Epithelial cell of prostate (primary cell): ENCODE measurements at regions not wholly inside any gene's neighbourhood (a gene's known extent, or its start where the extent isn't known, plus 50 kb on each side); places are given as distances from the start of the nearest gene placed in this dataset.

Experiments used
- DNase-seq: peaks from one replicate; pipeline ENCODE4 v3.0.0-alpha.2; 2011; ENCODE audit warnings: low read depth, low spot score
- H3K27ac ChIP-seq: fragments of 450-650 bp; 2 replicates; pipeline ENCODE4 v1.5.1; 2017; ENCODE audit warnings: mild to moderate bottlenecking

DNA sequence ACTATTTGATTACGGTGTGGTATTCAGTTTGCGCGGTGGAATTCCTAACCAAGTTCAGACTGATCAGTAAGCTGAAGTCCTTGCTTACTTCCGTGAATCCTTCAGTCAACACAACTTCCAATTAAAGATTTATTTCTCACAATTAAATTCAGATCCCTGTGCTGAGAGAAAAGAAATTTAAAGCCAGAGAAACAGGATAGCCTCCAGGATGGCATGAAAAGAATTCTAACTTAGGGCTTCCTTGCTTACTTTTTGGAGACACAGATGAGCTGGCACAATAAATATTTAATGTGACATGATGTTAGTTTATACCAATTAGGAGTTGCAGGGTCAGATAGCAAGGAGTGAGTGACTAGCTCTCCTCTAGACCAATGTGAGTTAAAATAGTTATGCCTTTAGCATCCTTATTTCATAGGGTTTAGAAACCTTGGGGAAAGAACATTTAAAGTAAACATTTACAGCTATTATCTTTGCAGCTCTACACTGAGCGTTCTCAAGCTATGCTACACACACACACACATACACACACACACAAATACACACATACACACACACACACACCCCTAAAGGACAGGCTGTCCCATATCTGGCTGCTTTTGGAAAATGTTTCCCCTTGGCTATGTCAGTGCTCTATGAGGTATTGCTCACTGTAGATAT is 151.0 kb downstream of the TRIB2 start:
- DNase-seq, result no peak
- no peak overlapping the region for H3K27ac ChIP-seq

DNA sequence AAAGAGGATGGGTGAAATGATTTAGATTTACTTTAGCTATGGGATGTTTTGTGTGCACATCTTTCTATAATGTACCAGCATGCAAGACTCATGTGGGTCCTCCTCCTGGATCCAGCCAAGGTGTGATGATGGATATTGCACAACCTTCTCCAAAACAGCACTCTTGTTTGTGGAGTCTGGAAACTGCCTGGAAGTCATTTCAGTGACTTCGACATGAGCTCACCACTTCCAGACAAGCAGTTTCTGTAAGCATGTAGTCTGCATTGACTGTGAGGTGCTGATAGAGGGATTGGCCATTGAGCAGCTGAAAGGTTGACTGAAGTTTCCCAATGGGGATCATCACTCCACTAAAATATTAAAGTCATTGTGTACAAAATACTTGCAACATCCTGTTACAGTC is 154.0 kb downstream of the TRIB2 start:
- no peak for DNase-seq

DNA sequence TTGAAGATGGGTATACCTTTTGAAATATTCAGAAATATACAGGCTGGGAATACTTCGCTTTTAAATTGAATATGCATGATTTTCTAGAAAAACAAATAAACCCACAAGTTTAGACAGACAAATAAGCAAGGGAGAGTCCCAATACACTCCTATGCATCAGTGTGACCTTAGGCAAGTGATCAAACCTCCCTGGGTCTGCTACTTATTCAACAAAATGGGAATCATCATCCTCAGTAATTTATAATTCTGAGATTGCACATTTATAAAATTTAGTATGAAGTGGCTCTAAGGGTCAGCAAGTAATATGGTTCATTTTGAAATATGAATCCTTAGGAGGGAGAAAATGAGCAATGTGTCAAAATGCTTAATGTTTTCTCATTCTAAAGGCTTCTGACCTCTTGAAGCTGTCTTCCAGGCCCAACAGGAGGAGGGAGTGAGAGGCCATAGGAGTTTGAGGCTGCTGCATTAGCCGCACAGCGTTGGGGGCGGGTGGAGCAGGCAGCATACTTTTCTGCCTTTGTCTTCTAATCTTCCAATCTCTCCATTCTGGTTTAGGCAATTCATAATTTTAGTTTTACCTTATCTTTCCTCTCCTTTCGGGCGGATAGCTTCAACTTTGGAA is 155.1 kb downstream of the TRIB2 start:
- DNase-seq, result no peak
- H3K27ac ChIP-seq, result no peak overlapping the region

More for the DNA sequence above, 154.0 kb downstream of the TRIB2 start:
- H3K27ac ChIP-seq, result no peak overlapping the region

DNA sequence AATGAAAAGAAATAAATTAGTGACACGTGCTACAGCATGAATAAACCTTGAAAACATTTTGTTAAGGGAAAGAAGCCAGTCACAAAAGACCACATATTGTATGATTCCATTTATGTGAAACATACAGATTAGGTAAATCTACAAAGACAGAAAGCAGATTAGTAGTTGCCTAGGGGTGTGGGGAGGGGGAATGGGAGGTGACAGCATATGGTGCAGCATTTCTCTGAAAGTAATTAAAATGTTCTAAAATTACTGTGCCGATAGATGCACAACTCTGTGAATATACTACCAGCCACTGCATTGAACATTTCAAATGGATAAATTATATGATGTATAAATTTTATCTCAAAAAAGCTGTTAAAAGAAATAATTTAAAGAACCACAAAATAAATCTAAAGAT is 161.0 kb downstream of the TRIB2 start:
- no peak for DNase-seq
- no peak overlapping the region for H3K27ac ChIP-seq

DNA sequence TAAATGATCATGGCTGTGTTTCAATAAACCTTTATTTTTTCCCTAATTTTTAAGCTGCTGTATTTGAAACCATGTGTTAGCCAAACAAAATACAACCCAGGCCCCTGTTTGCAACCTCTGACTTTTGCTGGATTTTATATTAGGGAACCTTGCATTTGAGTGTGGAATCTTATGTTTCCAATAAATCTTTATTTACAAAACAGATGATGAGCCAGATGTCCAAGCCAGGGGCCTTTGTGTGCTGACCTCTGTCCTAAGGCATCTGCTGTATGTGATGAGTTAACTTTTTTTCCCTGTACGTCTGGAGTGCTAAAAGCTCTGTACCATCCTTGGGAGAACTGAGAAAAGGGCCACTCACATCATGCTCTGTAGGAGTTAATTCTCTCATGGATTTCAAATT is 162.9 kb downstream of the TRIB2 start:
- DNase-seq, result no peak
- no peak overlapping the region for H3K27ac ChIP-seq

DNA sequence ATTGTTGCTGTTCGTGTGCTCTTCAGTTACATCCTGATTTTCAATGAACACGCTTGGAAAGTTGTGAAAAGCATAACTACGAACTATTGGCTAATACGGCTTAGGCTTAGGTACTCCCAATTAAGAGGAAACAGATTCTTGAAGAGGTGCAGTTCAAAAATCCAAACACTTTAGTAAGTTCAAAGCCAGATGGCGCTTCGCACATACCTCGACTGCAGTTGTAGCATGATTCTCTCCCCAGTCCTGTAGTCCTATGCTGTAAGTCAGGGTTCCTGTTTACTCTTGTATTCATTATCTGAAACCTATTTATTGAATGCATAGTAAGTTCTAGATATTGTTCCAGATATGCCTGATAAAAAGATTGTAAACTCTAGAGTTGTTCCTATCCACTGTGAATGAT is 165.2 kb downstream of the TRIB2 start:
- DNase-seq, result no peak
- H3K27ac ChIP-seq, result no peak overlapping the region

DNA sequence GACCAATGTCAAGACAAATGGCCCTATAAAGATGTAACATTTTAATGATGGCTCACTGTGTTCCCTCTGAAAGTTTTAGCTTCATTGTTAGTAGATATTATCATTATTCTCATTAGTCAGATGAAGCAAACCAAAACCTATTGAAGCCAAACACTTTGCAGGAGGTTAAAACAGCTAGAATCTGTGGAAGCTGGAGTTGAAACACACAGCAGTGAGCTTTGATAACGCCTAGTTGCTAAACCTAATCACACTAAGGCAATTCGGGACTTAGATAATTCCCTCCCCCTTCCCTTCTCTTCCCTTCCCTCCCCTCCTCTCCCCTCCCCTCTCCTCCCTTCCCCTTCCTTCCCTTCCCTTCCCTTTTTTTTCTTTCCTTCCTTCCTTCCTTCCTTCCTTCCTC is 165.7 kb downstream of the TRIB2 start:
- no peak for DNase-seq
- no peak overlapping the region for H3K27ac ChIP-seq

DNA sequence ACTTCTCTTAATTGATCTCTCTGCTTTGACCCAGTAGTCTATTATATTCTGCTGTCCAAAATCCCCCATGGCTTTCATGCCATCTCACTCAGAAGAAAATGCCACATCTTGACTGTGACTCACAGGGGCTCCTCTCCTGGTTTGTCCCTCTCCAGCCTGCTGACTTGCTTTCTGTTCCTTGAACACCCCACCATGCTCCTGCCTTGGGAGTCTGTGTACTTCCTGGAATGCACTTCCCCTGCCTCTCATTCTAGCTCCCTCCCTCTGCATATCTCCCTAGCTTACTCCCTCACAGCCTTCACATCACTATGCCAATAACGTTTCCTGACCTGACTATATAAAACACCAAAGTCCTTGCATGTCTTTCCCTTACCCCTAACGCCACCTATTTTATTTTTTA is 167.2 kb downstream of the TRIB2 start:
- no peak for DNase-seq
- no peak overlapping the region for H3K27ac ChIP-seq

DNA sequence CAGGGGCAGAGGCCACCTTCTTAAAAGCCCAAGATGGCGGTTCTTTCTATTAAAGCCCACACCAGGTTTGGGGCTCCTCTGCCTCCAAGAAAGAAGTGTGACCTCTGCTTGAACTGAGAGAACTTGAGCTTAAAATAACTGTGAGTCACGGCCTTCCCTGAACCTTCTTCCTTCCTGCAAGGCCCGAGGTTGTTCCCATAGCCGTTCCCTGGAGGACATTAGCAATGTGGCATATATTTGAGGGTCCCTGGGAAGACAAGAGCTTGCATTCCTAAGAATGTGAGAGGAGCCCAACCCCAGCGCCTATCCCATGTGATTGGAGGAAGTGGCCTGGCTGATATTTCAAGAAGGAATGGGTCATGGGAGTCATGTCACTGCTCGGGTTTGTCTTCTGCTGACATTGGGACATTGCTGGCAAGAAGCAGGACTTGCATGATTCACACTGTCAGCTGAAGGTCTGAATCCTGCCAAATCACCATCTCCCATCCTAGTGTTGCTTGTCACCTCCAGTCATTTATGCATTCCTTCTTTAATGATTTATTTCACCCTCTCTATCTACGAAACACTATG is 168.1 kb downstream of the TRIB2 start:
- no peak for DNase-seq
- no peak overlapping the region for H3K27ac ChIP-seq

DNA sequence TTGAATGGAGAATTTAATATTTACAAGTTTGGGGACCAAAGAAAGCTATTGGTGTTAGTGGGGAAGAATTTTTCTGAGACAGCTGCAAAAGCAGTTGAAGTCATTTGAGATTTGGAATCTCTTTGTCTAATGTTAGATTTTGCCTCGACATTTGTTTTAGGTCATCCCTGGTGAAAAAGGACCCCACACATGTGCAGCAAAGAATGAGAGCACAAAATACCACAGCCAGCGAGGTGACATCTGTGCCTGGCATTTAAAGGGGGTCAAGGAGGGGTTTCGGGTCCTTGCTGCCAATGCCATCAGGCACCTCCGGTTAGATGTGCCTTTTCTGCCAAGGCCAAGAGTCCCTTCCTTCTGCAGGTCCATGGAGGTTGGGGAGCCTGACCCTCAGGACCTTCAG is 173.3 kb downstream of the TRIB2 start:
- no peak overlapping the region for H3K27ac ChIP-seq
- DNase-seq, result no peak

DNA sequence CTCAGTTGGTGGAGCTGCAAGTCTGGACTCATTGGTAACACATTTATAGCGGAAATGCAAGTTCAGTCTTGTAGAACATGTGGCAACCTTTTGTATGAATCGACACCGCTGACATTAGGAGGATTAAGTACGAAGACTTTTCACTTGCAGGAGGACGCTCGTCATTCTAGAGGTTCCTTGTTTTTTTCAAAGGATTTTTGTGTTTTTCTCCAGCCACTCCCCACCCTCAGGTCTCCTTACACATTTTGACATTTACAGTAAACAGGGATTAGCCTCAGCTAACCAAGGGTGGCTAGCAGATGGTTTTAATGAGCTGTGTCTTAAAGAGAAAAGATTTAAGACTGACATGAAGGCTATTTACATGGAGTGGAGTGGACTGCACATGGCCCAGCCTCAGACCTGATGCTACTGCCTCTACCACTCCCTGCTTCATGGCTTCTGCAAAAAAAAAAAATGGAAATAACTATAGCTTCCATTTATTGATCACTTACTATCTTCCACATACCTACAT is 173.8 kb downstream of the TRIB2 start:
- H3K27ac ChIP-seq, result no peak overlapping the region
- no peak for DNase-seq

DNA sequence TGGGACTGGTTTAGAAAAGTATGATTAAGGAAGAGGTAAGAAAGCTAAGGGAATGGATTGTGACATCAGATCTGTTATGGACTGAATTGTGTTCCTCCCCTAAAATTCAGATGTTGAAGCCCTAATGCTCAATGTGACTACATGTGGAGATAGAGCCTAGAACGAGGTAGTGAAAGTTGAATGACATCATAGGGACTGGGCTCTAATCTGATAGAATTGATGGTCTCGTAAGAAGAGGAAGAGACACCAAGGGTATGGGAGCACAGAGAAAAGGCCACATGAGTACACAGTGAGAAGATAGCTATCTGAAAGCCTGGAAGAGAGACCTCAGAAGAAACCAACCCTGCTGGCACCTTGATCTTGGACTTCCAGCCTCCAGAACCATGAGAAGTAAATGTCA is 178.3 kb downstream of the TRIB2 start:
- DNase-seq, result no peak
- no peak overlapping the region for H3K27ac ChIP-seq

DNA sequence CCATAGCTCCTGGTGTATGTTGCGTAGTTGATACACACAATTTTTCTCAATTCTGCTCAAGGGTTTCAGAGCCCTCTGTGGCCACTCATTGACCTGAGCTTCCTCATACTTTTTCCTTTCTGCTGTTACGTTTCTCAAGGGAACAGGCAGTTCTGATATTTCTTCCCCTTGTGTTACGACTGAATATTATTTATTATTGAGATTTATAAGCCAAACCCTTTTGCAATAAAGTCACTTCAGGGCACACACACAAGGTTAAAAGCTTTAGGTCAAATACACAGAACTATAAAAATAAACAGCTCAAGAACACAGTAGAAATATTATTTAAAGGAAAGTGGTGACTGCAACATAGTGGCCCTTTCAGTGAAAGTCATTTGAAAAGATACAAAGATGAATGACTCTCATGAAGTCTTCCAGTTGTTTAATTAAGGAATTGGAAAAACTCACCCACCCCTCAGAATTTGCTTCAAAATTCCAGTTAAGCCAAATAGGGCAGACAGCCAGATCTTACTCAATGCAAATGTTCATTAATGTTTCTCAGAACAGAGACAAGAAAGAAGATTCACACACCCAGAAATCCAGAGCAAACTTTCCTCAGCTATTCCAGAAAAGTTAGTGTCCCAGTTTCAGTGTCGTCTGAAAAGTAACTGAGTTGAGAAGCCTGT is 179.7 kb downstream of the TRIB2 start:
- no peak overlapping the region for H3K27ac ChIP-seq
- DNase-seq, result no peak

DNA sequence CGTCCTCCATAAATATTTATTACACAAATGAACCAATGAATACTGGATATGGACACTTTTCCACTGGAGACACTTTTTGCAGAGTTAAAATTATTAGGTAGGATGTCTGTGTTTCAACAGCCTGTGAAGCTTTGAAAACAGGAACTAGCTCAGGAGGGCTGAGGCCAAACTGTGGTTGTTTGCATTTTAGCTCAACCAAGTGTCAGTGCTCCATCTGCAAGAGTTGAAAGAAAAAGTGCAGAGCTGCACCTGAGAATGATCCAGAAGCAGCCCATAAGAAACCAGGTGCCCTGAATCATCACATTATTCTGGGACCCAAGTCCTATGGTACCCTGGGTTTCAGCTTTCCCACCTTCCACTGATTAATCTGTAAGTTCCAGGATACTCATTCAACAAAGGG is 180.4 kb downstream of the TRIB2 start:
- no peak for DNase-seq

DNA sequence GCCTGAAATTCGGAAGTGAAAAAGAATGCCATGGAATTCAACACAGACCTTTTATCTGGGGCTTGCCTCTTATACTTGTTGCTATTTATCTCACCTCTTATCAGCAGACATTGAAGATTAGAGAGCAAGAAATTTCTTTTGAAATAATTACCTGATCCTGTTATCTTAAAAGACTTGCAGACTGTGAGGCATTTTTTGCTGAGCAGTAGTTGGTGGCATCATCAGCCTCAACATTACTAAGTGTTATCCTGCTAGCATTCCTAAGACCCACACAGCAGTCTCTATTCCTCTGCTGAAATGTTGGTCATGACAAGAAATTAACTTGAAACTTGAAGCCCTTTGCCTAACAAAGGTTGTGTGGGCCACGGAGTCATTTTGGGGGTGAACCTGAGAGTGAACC is 186.5 kb downstream of the TRIB2 start:
- no peak overlapping the region for H3K27ac ChIP-seq
- DNase-seq, result no peak

More for the DNA sequence above, 180.4 kb downstream of the TRIB2 start:
- no peak overlapping the region for H3K27ac ChIP-seq

DNA sequence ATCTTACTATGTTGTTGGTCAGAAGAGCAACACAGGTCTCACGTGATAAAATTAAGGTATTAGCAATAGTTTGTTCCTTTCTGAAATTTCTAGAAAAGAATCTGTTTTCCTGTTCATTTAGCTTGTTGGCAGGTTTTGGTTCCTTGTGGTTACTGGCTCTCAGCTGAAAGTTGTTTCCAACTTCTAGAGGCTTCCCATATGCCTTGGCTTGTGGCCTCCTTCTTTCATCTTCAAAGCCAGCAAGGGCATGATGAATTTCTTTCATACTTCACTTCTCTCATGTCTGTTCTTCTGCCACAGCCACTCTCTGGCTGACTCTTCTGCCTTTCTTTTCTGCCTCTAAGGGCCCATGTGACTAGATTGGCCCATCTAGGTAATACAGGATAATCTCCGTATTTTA is 193.7 kb downstream of the TRIB2 start:
- no peak overlapping the region for H3K27ac ChIP-seq
- no peak for DNase-seq

DNA sequence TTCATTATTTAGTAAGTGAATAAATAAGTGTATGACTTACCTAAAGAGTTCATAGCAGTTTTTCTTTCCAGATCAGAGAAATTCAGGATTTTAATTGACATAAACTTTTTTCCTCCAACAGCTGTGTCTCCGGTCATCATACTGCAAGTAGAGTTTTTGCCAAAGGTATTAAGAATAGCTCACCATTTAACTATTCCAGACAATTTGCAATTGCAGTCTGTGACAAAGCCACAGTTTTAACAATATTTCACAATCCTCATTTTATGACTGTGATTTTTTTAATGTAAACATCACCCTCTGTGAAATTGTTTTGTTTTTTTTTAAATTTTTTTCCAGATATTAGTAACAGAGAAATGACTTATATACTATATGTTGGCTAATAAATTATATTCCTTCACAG is 199.1 kb downstream of the TRIB2 start:
- DNase-seq, result no peak
- no peak overlapping the region for H3K27ac ChIP-seq

DNA sequence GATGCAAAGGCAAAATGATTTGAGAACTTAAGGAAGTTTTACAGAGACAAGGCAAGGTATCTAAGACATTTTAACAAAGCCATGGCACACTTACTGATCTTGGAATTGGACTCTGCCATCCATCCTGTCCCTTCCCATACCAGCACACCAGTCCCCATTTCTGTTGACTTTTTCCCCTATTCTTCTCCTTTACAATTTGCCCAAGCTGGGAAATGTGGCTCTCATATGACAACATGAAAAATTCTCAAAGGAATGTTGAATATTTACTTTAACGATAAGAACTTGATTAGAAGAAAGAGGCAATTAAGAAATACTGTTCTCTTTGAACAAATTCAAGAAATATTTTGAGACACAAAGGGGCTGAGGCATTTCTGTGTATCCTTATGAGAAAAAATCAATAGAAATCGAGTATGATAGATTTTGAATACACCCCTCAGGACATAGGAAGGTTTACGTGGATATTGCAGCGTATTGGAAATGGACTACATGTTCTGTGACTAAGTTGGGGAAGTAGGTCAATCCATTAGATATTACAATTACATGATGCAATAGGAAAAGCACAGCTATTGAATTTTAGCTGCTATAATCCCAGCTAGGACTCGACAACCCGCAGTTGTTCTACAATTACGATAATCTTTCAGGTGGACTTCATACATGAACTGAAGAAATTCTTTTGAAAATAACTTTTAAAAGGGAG is 201.6 kb downstream of the TRIB2 start:
- H3K27ac ChIP-seq, result peak overlapping the region; percentile 47
- no peak for DNase-seq

DNA sequence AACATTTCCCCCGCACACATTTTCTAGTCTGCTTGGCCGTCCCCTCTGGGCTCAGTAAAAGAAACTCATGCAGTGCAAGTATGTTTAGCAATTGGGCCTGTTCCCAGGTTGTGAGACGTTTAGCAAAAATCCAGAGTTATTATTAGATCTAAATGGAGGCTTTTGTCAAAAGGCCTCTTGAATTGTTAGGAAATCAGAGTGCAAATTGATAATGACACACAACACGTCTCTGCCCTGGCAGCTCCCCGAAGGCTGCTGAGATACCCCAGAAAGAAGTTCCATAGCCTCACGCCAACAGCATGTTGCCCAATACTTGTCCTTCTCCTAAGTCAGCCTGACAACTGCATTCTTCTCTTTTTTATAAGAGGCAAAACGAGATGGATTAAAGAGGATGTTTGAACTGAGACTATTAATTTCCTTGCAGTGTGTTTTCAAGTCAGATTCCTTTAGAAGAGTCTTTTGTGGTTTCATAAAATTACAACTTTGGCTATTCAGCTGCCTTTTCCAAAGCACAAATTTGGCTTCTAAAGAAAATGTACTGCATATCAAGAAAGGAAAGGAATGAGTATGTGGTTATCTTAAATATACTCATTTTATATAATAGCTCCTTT is 202.2 kb downstream of the TRIB2 start:
- no peak for DNase-seq
- peak overlapping the region; percentile 47 for H3K27ac ChIP-seq

DNA sequence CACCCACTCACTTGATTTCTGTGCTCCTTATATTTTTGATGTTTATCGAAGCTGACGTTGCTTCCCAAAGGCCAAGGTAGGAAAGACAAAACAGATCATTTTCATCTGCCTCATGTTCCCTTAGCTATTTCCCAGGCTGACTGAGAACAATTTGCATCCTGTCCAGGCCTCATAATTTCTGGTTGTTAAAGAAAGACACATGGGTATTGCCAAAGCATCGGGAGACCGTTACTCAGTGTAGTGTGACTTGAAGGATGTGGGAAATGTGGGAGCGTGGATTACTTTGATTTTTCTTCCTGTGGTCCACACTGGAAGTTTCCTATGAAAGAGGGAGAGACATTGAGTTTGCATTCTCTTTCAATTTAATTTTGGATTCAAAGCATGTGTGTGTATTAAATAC is 204.6 kb downstream of the TRIB2 start:
- DNase-seq, result no peak
- no peak overlapping the region for H3K27ac ChIP-seq
